ENCODE measurements at regions not wholly inside any gene's neighbourhood (a gene's known extent, or its start where the extent isn't known, plus 50 kb on each side); places are given as distances from the start of the nearest gene placed in this dataset.

DNA sequence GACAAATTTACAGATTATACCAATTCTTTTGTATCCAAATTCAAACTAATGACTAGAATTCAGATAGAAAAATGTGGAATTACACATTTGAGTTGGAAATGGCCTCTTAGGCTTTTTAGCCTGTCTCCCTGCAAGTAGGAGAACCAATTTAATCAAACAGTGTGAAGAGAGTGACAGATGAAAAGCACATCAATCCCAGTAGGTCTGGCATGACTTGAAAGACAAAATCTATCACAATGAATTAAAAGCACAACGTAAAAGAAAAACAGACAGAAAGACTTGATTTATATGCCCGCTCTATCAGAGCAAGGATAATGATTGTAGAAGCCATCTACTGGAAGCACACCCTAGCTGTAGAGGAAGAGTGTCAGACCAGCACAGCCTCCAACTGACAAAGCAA, 1084.4 kb upstream of the SPRY2 start:
- no peak for TF ChIP-seq CTCF (IDR thresholded peaks at IDR 0.05)
- TF ChIP-seq EP300 (IDR thresholded peaks at IDR 0.05) = no peak
- no peak for TF ChIP-seq POLR2A (IDR thresholded peaks at IDR 0.05)

Measured in sigmoid colon (tissue), 4 donors.